Astrocyte (in vitro differentiated cells and primary cell): ENCODE measurements at regions not wholly inside any gene's neighbourhood (a gene's known extent, or its start where the extent isn't known, plus 50 kb on each side); places are given as distances from the start of the nearest gene placed in this dataset.

Experiments
- DNase-seq: peaks from one replicate; pipeline ENCODE4 v3.0.0-alpha.2; 2010; ENCODE audit warnings: low read depth
- FAIRE-seq: peaks from 2 replicates; lab custom pipeline; 2011; peaks lifted over from hg19 to GRCh38; lab: Jason Lieb, UNC
- H2AFZ ChIP-seq: 2 replicates; pipeline ENCODE4 v1.6.0; 2012; ENCODE audit warnings: low read depth, low read length, inconsistent platforms
- H3K27ac ChIP-seq: 2 replicates; pipeline ENCODE4 v1.5.1; 2011; ENCODE audit warnings: low read depth, low read length, inconsistent platforms
- H3K27me3 ChIP-seq: 2 replicates; pipeline ENCODE4 v1.6.0; 2011; ENCODE audit warnings: low read length, inconsistent platforms; ENCODE audit not compliant: insufficient read depth
- H3K36me3 ChIP-seq: 2 replicates; pipeline ENCODE4 v1.5.1; 2011; ENCODE audit warnings: low read length, inconsistent platforms; ENCODE audit not compliant: insufficient read depth
- H3K4me1 ChIP-seq: 2 replicates; pipeline ENCODE4 v1.5.1; 2011; ENCODE audit warnings: low read length, inconsistent platforms; ENCODE audit not compliant: insufficient read depth
- H3K4me2 ChIP-seq: 2 replicates; pipeline ENCODE4 v1.6.0; 2012; ENCODE audit warnings: low read length, inconsistent platforms
- H3K4me3 ChIP-seq: 2 replicates; pipeline ENCODE4 v1.5.1; 2011; ENCODE audit warnings: low read depth, mild to moderate bottlenecking, low read length, inconsistent platforms; ENCODE audit not compliant: insufficient read depth
- H3K79me2 ChIP-seq: 2 replicates; pipeline ENCODE4 v1.6.0; 2012; ENCODE audit warnings: mild to moderate bottlenecking, low read length, inconsistent platforms; ENCODE audit not compliant: insufficient read depth
- H3K9ac ChIP-seq: 2 replicates; pipeline ENCODE4 v1.6.0; 2012; ENCODE audit warnings: mild to moderate bottlenecking, low read length, inconsistent platforms
- H3K9me3 ChIP-seq: 2 replicates; pipeline ENCODE4 v1.5.1; 2012; ENCODE audit warnings: low read depth, mild to moderate bottlenecking, low read length, inconsistent platforms; ENCODE audit not compliant: insufficient read depth
- H4K20me1 ChIP-seq: 2 replicates; pipeline ENCODE4 v1.6.0; 2012; ENCODE audit warnings: low read length, inconsistent platforms; ENCODE audit not compliant: insufficient read depth
- H3K27ac Mint-ChIP-seq: one replicate; pipeline ENCODE4 v1.8.0; 2021; ENCODE audit warnings: mild to moderate bottlenecking, mixed read lengths; ENCODE audit not compliant: unreplicated experiment
- H3K27me3 Mint-ChIP-seq: one replicate; pipeline ENCODE4 v1.8.0; 2021; ENCODE audit warnings: low read depth, mixed read lengths; ENCODE audit not compliant: unreplicated experiment
- H3K36me3 Mint-ChIP-seq: one replicate; pipeline ENCODE4 v1.8.0; 2021; ENCODE audit warnings: low read depth, mixed read lengths; ENCODE audit not compliant: unreplicated experiment
- H3K4me1 Mint-ChIP-seq: one replicate; pipeline ENCODE4 v1.8.0; 2021; ENCODE audit warnings: low read depth, mixed read lengths; ENCODE audit not compliant: unreplicated experiment
- H3K4me3 Mint-ChIP-seq: one replicate; pipeline ENCODE4 v1.8.0; 2021; ENCODE audit warnings: mild to moderate bottlenecking, moderate library complexity, mixed read lengths; ENCODE audit not compliant: unreplicated experiment
- H3K9me3 Mint-ChIP-seq: one replicate; pipeline ENCODE4 v1.8.0; 2021; ENCODE audit warnings: mild to moderate bottlenecking, mixed read lengths; ENCODE audit not compliant: unreplicated experiment
- EZH2 ChIP-seq: IDR thresholded peaks from 2 replicates; pipeline ENCODE4 v1.6.1; 2012; ENCODE audit warnings: mild to moderate bottlenecking, low read length, inconsistent platforms; ENCODE audit not compliant: insufficient read depth
- TF ChIP-seq, protein P1 (sequence below): IDR thresholded peaks from 2 replicates; pipeline ENCODE4 v1.5.1; 2011; ENCODE audit warnings: low read depth, mild to moderate bottlenecking, inconsistent platforms, low read length, moderate library complexity; ENCODE audit not compliant: insufficient read depth

DNA sequence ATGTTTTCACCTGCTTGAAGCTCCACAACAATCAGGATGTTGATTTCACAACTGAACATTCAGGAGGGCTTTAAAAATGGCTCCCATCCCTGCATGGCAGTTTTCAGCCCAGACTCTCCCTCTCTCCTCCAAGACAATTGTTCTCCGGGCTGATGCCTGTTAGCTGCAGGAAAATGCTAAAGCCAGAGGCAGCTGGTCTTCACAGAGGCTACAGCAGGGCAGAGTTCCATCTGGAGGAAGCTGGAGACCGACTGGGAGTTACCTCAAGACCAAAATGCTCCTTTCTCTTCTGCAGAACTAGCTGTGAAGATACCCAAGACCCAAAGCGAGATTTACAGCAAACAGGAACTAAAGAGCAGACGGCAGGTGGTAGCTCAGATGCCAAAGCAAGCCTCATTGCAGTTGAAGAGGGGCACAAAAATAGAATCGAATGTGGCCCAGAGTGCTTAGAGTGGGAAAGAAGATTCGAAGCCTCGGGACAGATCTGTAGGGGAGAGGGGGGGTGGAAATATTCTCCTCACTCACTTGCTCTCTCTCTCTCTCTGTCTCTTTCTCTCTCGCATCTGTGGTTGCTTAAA is 423.6 kb downstream of the ZNF521 start:
- Histone ChIP-seq H3K9me3 (no peaks in the 10 kb centered on the region), H3K79me2 (no peaks in the 10 kb centered on the region), H3K4me1 (no peaks in the 10 kb centered on the region), H3K9ac (no peak overlapping the region), H3K27me3 (no peaks in the 10 kb centered on the region), H4K20me1 (no peaks in the 10 kb centered on the region), H3K4me3 (no peak overlapping the region), H3K27ac (no peak overlapping the region), H3K36me3 (no peaks in the 10 kb centered on the region), H3K4me2 (no peak overlapping the region), H2AFZ (no peak overlapping the region)
- no peak overlapping the region for H3K4me3 Mint-ChIP-seq
- peaks cover 6% of the 10 kb centered on the region for H3K27me3 Mint-ChIP-seq
- H3K36me3 Mint-ChIP-seq = peaks cover 2% of the 10 kb centered on the region
- H3K27ac Mint-ChIP-seq = no peak overlapping the region
- peaks cover 12% of the 10 kb centered on the region for H3K4me1 Mint-ChIP-seq
- DNase-seq (no peak), FAIRE-seq (no peak)
- peaks cover 6% of the 10 kb centered on the region for H3K9me3 Mint-ChIP-seq
- no peak for TF ChIP-seq EZH2
- TF ChIP-seq, protein P1, sequence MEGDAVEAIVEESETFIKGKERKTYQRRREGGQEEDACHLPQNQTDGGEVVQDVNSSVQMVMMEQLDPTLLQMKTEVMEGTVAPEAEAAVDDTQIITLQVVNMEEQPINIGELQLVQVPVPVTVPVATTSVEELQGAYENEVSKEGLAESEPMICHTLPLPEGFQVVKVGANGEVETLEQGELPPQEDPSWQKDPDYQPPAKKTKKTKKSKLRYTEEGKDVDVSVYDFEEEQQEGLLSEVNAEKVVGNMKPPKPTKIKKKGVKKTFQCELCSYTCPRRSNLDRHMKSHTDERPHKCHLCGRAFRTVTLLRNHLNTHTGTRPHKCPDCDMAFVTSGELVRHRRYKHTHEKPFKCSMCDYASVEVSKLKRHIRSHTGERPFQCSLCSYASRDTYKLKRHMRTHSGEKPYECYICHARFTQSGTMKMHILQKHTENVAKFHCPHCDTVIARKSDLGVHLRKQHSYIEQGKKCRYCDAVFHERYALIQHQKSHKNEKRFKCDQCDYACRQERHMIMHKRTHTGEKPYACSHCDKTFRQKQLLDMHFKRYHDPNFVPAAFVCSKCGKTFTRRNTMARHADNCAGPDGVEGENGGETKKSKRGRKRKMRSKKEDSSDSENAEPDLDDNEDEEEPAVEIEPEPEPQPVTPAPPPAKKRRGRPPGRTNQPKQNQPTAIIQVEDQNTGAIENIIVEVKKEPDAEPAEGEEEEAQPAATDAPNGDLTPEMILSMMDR = no peak

DNA sequence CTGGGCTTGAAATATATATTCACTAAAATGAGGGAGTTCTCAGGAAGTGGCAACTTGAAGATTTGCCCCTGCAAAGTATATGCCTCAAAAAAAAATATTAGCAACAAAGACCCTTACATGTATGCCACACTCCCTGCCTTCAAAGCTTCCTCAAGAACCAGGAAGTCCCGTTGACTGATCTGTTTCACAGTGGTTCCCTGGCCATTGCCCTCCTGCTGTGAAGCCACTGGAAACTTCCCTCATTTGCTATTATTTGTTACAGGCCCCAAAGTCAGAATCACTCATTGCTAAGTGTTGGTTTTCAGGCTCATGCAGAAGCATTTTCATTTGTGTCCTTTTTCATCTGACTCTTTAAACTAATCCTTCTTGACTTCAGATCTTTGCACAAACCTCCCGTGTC is 421.5 kb downstream of the ZNF521 start:
- no peaks in the 10 kb centered on the region for H3K36me3 ChIP-seq
- no peaks in the 10 kb centered on the region for H4K20me1 ChIP-seq
- Mint-ChIP-seq H3K27me3 (peaks cover 3% of the 10 kb centered on the region), H3K4me1 (peaks cover 14% of the 10 kb centered on the region), H3K4me3 (no peak overlapping the region), H3K9me3 (peaks cover 6% of the 10 kb centered on the region), H3K27ac (no peak overlapping the region), H3K36me3 (peaks cover 2% of the 10 kb centered on the region)
- no peak overlapping the region for H2AFZ ChIP-seq
- H3K9ac ChIP-seq = no peak overlapping the region
- no peak overlapping the region for H3K27ac ChIP-seq
- no peak overlapping the region for H3K4me3 ChIP-seq
- no peak for FAIRE-seq
- no peaks in the 10 kb centered on the region for H3K4me1 ChIP-seq
- no peak for DNase-seq
- TF ChIP-seq EZH2 = no peak
- TF ChIP-seq, protein P1 = no peak
- H3K9me3 ChIP-seq = no peaks in the 10 kb centered on the region
- H3K27me3 ChIP-seq = no peaks in the 10 kb centered on the region
- no peak overlapping the region for H3K4me2 ChIP-seq
- H3K79me2 ChIP-seq = no peaks in the 10 kb centered on the region

DNA sequence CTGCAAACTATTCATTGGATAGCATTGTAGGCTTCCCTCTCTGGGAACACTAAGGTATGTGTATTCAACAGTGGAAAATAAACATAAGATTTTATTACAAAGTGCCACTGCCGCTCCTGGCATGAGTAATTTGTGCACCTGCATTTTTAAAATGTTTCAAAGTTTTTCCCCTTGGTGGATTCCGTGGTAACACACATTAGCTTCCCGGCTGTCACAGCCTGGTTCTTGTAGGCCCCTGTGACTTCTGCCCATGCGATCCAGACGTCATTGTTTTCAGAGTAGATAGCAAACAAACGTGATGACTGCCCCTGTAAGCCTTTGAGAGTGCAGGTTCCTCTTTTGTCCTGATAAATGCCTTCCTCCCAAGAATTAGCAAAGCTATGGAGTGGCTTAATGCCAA is 421.0 kb downstream of the ZNF521 start:
- no peak overlapping the region for H2AFZ ChIP-seq
- H3K4me2 ChIP-seq = no peak overlapping the region
- TF ChIP-seq EZH2 = no peak
- TF ChIP-seq, protein P1 = no peak
- FAIRE-seq (no peak), DNase-seq (no peak)
- Mint-ChIP-seq H3K27me3 (peaks cover 3% of the 10 kb centered on the region), H3K36me3 (peaks cover 2% of the 10 kb centered on the region), H3K27ac (no peak overlapping the region), H3K9me3 (peaks cover 6% of the 10 kb centered on the region), H3K4me3 (no peak overlapping the region), H3K4me1 (peaks cover 15% of the 10 kb centered on the region)
- no peaks in the 10 kb centered on the region for H4K20me1 ChIP-seq
- H3K9me3 ChIP-seq = no peaks in the 10 kb centered on the region
- no peaks in the 10 kb centered on the region for H3K79me2 ChIP-seq
- H3K4me3 ChIP-seq = no peak overlapping the region
- H3K27me3 ChIP-seq = no peaks in the 10 kb centered on the region
- no peak overlapping the region for H3K27ac ChIP-seq
- no peak overlapping the region for H3K9ac ChIP-seq
- no peaks in the 10 kb centered on the region for H3K4me1 ChIP-seq
- no peaks in the 10 kb centered on the region for H3K36me3 ChIP-seq
